ENCODE measurements at regions not wholly inside any gene's neighbourhood (a gene's known extent, or its start where the extent isn't known, plus 50 kb on each side); places are given as distances from the start of the nearest gene placed in this dataset.
"Not testable (repeated sequence)": the region's sequence is repeated elsewhere in the genome, so short reads cannot be mapped to it uniquely, and the experiment has no call there.

DNA sequence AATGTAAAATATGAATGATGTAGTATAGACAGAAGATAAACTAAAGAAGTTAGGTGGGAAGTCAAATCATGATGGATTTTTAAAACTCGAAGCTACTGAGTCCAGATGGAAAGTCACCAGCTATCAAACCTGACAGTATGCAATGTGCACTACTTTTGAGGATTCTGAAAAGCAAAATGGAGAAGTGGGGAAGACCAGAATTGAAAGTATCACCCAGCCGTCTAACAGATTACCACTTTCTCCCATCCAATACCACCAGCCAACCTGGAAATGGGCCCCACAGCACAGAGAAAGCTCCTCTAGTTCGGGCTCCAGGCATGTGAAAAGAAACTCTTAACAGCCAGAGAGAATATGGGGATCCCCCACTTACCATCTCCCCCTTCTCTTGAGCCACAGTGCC is 67.9 kb upstream of the SRRM3 start:
- no peak for DNase-seq
- Mint-ChIP-seq H3K9me3 (no peaks in the 10 kb centered on the region), H3K27me3 (peaks cover 16% of the 10 kb centered on the region), H3K36me3 (no peaks in the 10 kb centered on the region), H3K4me1 (ENCODE audit: low read depth) (peaks cover 9% of the 10 kb centered on the region), H3K4me3 (no peak overlapping the region), H3K27ac (no peak overlapping the region)
- intact Hi-C loops (cut with micrococcal nuclease), result loop anchor here (10.0 kb wide), 1 partner anchor 249 kb away; no protein-coding TSS in a partner anchor
- CTCF ChIA-PET, result no interaction called here
- POLR2A ChIA-PET, result no interaction called here

DNA sequence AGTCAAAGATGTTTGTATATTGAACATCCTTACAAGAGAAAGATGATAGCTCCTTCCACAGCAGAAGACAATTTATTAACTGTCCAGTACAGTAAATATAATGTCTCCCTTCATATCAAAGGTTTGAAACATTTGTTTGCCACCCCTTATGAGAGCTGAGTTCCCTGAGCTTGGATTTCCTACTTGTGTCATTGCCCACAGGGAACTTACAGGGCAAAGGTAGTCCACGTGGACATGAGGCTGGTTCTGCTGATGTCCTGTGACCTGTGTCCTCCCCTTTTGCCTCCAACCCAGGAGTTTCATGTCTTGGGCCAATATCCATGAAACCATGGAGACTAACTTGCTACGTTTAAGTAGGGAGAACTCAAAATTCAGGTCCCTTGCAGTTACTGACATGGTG is 66.4 kb upstream of the SRRM3 start:
- DNase-seq; CTCF ChIA-PET; H3K27ac Mint-ChIP-seq; H3K4me1 Mint-ChIP-seq (ENCODE audit: low read depth); H3K9me3 Mint-ChIP-seq; POLR2A ChIA-PET; H3K4me3 Mint-ChIP-seq; H3K36me3 Mint-ChIP-seq: not testable (repeated sequence)
- intact Hi-C loops (cut with micrococcal nuclease), result loop anchor here (1.0 to 10.0 kb wide), 2 partner anchors 19 to 250 kb away; no protein-coding TSS in a partner anchor
- peaks cover 15% of the 10 kb centered on the region for H3K27me3 Mint-ChIP-seq

DNA sequence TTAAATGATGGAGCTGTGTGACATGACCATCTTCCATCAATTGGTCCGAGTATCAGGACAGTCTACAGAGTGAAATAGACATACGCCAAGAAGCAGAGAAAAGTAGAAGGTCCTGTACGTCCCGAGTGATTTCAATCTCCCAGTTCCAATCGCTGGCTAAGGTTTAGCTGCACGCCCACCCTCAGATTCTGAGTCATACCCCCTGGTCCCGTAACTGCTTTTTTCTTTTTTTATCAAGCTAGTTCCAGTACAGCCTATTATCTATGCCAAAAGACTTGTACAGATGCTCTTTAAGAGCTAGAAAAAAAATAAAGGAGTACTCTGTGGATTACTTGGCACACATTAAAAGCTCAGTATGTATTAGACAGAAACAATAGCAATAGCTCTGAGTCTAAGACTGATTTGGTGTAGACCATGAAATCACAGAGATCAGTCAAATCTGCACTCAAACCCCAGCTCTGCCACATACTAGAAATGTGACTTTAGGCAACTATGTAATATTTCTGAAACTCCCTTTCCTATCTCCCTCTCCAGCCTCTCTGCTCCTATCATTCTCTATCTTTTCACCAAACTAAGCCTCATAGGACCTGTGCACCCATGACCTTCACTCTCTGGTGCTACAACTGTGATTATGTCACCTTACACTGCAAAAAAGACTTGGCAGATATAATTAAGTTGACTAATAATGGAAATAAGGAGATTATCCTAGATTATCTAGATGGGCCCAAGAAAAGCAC is 63.0 kb upstream of the SRRM3 start:
- H3K27ac Mint-ChIP-seq; H3K9me3 Mint-ChIP-seq; H3K4me1 Mint-ChIP-seq (ENCODE audit: low read depth); H3K36me3 Mint-ChIP-seq; H3K27me3 Mint-ChIP-seq; H3K4me3 Mint-ChIP-seq; POLR2A ChIA-PET; DNase-seq: not testable (repeated sequence)
- intact Hi-C loops (cut with micrococcal nuclease), result loop anchor here (10.0 kb wide), 1 partner anchor 254 kb away; no protein-coding TSS in a partner anchor
- CTCF ChIA-PET, result interaction anchor here (0.6 to 1.3 kb wide), 2 partner anchors 119 to 124 kb away, joined by 3 read pairs; no protein-coding TSS in a partner anchor

DNA sequence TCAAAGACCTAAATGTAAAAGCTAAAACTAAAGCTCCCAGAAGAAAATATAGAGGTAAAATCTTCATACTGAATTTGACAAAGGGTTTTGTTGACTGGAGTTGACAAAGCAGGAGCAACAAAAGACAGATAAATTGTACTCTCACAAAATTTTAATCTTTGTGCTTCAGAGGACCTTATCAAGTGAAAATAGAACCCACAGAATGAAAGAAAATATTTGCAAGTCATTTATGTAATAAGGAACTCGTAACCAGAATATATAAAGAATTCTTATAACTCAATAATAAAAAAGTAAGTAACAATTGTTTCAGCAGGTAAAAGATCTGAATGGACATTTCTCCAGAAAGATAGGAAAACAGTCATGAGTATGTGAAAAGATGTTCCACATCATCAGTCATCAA is 62.0 kb upstream of the SRRM3 start:
- no peak overlapping the region for H3K27ac Mint-ChIP-seq
- no peaks in the 10 kb centered on the region for H3K9me3 Mint-ChIP-seq
- no peak overlapping the region for H3K4me3 Mint-ChIP-seq
- no peaks in the 10 kb centered on the region for H3K4me1 Mint-ChIP-seq (ENCODE audit: low read depth)
- intact Hi-C loops (cut with micrococcal nuclease), result loop anchor here (10.0 kb wide), 1 partner anchor 255 kb away; no protein-coding TSS in a partner anchor
- no peaks in the 10 kb centered on the region for H3K27me3 Mint-ChIP-seq
- no peaks in the 10 kb centered on the region for H3K36me3 Mint-ChIP-seq
- DNase-seq, result no peak
- ChIA-PET POLR2A (no interaction called here), CTCF (no interaction called here)

DNA sequence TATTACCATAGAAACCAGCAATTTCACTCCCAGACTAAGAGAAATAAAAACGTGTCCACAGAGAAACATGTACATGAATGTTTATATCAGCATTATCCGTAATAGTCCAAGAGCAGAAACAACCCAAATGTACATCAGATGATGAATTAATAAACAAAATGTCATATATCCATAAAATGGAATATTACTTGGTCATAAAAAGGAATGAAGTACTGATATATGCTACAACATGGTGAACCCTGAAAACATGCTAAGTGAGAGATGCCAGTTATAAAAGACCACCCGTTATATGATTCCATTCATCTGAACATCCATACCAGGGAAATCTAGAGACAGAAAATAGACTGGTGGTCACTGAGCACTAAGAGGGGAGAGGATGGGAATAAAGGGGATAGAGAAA is 61.4 kb upstream of the SRRM3 start:
- POLR2A ChIA-PET; CTCF ChIA-PET; H3K4me3 Mint-ChIP-seq; DNase-seq; H3K27me3 Mint-ChIP-seq; H3K36me3 Mint-ChIP-seq; intact Hi-C loops (cut with micrococcal nuclease); H3K27ac Mint-ChIP-seq; H3K4me1 Mint-ChIP-seq (ENCODE audit: low read depth); H3K9me3 Mint-ChIP-seq: not testable (repeated sequence)

DNA sequence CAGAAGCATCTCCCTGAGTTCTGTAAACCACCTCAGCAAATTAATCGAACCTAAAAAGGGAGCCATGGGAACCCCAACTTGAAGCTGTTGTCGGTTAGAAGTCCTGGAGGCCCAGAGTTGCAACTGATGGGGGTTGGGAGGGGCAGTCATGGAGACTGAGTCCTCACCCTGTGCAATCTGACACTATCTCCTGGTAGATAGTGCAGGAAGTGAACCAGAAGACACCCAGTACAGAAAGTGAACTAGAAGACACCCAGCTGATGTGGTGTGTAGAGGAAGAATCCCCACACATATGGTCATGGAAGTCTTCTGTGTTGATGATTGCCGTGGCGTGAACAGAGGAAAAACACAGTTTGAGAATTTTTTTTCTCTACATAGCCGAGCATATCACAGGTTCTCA is 58.8 kb upstream of the SRRM3 start:
- Mint-ChIP-seq H3K27me3 (peaks cover 3% of the 10 kb centered on the region), H3K36me3 (no peaks in the 10 kb centered on the region), H3K9me3 (no peaks in the 10 kb centered on the region), H3K4me1 (ENCODE audit: low read depth) (no peaks in the 10 kb centered on the region), H3K27ac (no peak overlapping the region), H3K4me3 (no peak overlapping the region)
- CTCF ChIA-PET, result no interaction called here
- intact Hi-C loops (cut with micrococcal nuclease), result no loop called here
- no peak for DNase-seq
- POLR2A ChIA-PET, result no interaction called here

DNA sequence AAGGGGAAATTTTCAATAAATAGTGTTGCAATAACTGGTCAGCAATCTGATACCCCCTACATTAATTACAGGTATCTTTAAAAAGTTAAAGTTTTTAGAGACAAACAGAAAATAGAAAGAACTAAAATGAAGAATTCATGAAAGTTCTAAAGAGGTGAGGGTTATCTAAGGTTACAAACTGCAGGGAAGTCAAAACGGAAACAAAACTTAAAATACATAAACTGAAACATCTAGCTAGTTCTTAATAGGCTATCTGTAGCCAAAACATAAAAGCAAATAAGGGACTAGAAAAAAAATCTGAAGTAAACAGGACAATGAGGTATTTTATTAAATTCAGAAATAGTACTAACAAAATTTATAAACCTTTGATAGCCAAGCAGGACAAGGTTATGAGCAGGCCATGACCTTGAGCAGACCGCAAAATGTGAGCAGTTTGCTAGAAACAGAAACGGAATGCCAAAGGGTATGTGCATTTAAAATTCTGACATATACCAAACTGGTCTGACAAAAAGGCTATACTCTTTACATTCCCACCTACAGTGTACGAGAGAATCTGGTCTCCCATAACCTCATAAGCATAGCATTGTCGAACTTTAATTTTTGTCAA is 56.9 kb upstream of the SRRM3 start:
- intact Hi-C loops (cut with micrococcal nuclease); CTCF ChIA-PET; H3K36me3 Mint-ChIP-seq; H3K27ac Mint-ChIP-seq; H3K4me1 Mint-ChIP-seq (ENCODE audit: low read depth); H3K9me3 Mint-ChIP-seq; POLR2A ChIA-PET; DNase-seq; H3K4me3 Mint-ChIP-seq; H3K27me3 Mint-ChIP-seq: not testable (repeated sequence)

DNA sequence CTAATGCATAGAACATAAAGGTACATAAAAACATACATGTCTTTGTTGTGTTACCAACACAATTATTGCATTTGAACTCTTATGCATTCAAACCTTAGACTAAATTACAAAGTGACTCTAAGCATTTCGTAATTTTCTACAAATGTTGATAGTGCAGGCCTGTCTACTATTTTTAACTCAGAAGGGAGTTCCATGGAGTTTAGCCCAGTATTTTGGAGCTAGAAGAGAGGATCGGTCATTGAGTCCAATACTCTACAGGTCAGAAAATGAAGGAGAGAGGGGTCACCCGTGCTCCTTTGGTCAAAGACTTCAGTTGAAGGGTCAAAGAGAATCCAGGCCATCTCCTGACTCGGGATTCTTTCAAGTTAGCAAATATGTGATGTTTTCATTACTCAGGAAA is 55.3 kb upstream of the SRRM3 start:
- no peak for DNase-seq
- Mint-ChIP-seq H3K36me3 (no peaks in the 10 kb centered on the region), H3K4me1 (ENCODE audit: low read depth) (peaks cover 2% of the 10 kb centered on the region), H3K4me3 (no peak overlapping the region), H3K27me3 (peaks cover 6% of the 10 kb centered on the region), H3K27ac (no peak overlapping the region), H3K9me3 (no peaks in the 10 kb centered on the region)
- intact Hi-C loops (cut with micrococcal nuclease), result no loop called here
- ChIA-PET POLR2A (no interaction called here), CTCF (no interaction called here)

DNA sequence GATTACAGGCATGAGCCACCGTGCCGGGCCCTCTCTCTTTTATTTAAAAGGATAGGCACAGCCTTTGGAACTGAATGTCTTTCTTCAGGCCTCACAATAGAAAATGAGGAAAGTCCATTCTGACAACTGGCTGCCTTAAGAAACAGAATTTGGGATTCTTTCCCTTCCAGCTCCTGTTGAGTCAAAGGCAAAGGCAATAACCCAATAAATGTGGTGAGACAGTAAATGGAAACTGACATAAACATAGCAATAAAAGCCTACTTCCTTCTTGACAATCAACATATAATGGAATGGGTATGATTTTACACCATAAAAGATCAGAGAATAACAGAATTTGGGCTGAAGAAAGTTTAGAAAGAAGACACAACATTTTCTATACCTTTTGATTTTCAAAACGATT is 52.7 kb upstream of the SRRM3 start:
- intact Hi-C loops (cut with micrococcal nuclease); DNase-seq; H3K4me3 Mint-ChIP-seq; POLR2A ChIA-PET; H3K36me3 Mint-ChIP-seq; H3K9me3 Mint-ChIP-seq; H3K27me3 Mint-ChIP-seq; H3K27ac Mint-ChIP-seq: not testable (repeated sequence)
- CTCF ChIA-PET, result interaction anchor here (1.9 kb wide), 1 partner anchor 30 kb away, joined by 5 read pairs; no protein-coding TSS in a partner anchor
- H3K4me1 Mint-ChIP-seq (ENCODE audit: low read depth), result peaks cover 15% of the 10 kb centered on the region

DNA sequence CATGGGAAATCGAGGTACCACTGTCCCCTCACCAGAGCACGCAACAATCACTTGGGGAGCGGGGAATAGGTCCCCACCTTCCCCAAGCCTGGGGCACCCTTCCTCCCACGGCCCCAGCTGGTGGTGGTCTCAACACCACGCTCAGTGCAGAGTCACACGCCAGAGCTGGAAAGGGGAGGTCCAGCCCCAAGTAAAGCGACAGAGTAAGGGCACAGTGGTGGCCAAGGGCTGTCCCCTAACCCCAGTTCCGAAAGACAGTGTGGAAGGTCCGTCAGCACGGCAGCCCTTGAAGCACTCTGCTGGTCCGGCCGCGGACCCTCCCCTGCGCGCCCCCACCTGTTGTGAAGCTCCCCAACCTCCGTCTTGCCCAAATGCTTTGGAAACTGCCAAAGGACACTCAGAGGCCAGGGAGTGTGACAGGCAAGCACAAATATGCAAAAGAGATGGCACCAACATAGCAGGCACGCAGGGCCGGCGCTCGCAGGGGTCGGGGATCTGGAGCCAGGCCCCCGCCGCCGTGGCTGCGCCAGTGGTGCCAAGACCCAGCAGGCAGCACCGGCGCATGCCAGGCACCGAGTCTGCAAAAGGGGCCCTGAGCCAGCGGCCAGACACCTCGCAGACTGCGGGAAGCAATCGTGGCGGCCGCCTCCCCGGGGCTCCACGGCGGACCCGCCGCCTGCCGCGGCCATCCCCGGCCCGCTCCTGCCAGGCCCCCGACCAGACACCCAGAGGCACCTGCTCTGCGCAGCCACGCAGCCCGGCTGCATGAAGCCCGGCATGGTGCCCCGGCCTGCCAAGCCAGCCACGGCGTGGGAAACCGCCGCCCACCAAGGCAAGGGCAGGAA is 51.6 kb upstream of the SRRM3 start:
- DNase-seq, result no peak

More for the DNA sequence above, 51.6 kb upstream of the SRRM3 start:
- Mint-ChIP-seq H3K27ac (no peak overlapping the region), H3K27me3 (peaks cover 6% of the 10 kb centered on the region), H3K4me3 (no peak overlapping the region), H3K4me1 (ENCODE audit: low read depth) (peaks cover 17% of the 10 kb centered on the region), H3K36me3 (no peaks in the 10 kb centered on the region), H3K9me3 (no peaks in the 10 kb centered on the region)
- POLR2A ChIA-PET, result no interaction called here
- intact Hi-C loops (cut with micrococcal nuclease), result no loop called here
- CTCF ChIA-PET, result interaction anchor here (1.9 kb wide), 1 partner anchor 28 kb away, joined by 5 read pairs; no protein-coding TSS in a partner anchor
